ENCODE measurements at regions not wholly inside any gene's neighbourhood (a gene's known extent, or its start where the extent isn't known, plus 50 kb on each side); places are given as distances from the start of the nearest gene placed in this dataset.

DNA sequence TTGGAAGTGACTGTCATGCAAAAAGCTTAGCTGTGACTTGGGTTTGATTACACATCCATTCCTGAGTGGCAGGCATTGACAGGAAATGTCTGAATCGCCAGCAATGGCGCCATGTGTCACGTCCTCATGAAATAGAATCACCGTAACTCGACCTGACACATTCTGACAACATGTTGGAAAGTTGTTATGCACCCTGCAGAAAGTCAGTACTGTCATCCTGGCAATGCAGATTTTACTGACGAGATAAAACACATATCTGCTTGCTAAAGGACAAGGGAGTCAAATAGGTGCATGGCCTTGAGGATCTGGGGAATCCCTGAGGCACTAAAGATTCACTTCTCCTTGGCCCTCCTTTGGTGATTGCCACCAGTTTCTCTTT lies 344.2 kb downstream of the SPATA31D1 start:
- no peak overlapping the region for H3K27ac ChIP-seq
- H3K4me1 ChIP-seq, result no peaks in the 10 kb centered on the region
- TF ChIP-seq, protein P1, sequence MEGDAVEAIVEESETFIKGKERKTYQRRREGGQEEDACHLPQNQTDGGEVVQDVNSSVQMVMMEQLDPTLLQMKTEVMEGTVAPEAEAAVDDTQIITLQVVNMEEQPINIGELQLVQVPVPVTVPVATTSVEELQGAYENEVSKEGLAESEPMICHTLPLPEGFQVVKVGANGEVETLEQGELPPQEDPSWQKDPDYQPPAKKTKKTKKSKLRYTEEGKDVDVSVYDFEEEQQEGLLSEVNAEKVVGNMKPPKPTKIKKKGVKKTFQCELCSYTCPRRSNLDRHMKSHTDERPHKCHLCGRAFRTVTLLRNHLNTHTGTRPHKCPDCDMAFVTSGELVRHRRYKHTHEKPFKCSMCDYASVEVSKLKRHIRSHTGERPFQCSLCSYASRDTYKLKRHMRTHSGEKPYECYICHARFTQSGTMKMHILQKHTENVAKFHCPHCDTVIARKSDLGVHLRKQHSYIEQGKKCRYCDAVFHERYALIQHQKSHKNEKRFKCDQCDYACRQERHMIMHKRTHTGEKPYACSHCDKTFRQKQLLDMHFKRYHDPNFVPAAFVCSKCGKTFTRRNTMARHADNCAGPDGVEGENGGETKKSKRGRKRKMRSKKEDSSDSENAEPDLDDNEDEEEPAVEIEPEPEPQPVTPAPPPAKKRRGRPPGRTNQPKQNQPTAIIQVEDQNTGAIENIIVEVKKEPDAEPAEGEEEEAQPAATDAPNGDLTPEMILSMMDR (IDR thresholded peaks at IDR 0.05), result no peak
- TF ChIP-seq POLR2A (IDR thresholded peaks at IDR 0.05) (no peak), POLR2AphosphoS5 (IDR thresholded peaks at IDR 0.05) (no peak), EP300 (IDR thresholded peaks at IDR 0.05) (no peak)
- H3K36me3 ChIP-seq, result no peaks in the 10 kb centered on the region
- H3K4me3 ChIP-seq, result no peak overlapping the region
- WGBS, result 62% methylated on average over 6 of the region's 6 CpGs
- H3K27me3 ChIP-seq, result no peaks in the 10 kb centered on the region
- DNase-seq (ENCODE audit: low spot score in 2 of 2), result no peak
- H3K9me3 ChIP-seq, result no peaks in the 10 kb centered on the region

DNA sequence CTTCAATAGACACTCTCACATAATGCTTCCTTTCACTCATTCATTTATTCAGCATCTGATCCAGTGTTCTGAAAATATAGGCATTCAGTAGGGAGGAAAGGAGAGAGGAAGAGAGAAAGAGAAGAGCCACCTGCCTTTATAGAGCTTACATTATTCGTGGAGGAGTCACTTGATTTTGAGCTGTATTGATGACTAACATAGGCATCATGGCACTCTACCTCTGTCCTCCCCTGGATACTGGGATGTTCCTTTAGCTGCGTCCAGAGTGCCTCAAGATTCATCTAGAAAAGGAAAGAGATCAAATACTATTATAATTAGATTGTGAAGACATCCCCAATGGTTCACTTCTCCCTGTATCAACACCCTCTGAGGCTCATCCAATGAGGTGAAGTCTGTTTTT lies 345.1 kb downstream of the SPATA31D1 start:
- Histone ChIP-seq H3K4me3 (no peak overlapping the region), H3K36me3 (no peaks in the 10 kb centered on the region), H3K9me3 (no peaks in the 10 kb centered on the region), H3K27ac (no peak overlapping the region), H3K27me3 (no peaks in the 10 kb centered on the region), H3K4me1 (no peaks in the 10 kb centered on the region)
- TF ChIP-seq EP300 (IDR thresholded peaks at IDR 0.05), result no peak
- 84% methylated on average over 2 of the region's 2 CpGs for WGBS
- DNase-seq (ENCODE audit: low spot score in 2 of 2), result no peak

DNA sequence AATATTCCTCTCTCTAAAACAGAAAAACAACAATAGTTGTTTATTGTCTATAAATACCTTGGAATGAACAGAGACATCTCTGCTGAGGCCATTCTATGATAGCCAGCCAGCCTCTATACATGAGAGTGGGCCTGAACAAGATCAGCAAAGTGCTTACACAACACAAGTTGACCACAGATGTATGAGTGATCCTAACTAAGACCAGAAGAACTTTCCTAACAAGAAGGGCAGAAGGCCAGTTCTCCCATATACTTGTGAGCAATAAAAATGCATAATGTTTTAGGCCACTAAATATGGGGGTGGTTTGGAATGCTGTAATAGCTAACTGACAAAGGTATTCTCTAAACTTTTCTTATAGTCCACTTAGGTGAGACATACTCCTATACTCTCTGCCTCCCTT lies 345.7 kb downstream of the SPATA31D1 start:
- TF ChIP-seq POLR2AphosphoS5 (IDR thresholded peaks at IDR 0.05) (no peak), POLR2A (IDR thresholded peaks at IDR 0.05) (no peak)
- TF ChIP-seq, protein P1 (IDR thresholded peaks at IDR 0.05), result no peak
- no peak for DNase-seq (ENCODE audit: low spot score in 2 of 2)
- Histone ChIP-seq H3K4me3 (no peak overlapping the region), H3K27me3 (no peaks in the 10 kb centered on the region), H3K27ac (no peak overlapping the region), H3K9me3 (no peaks in the 10 kb centered on the region), H3K4me1 (no peaks in the 10 kb centered on the region), H3K36me3 (no peaks in the 10 kb centered on the region)

DNA sequence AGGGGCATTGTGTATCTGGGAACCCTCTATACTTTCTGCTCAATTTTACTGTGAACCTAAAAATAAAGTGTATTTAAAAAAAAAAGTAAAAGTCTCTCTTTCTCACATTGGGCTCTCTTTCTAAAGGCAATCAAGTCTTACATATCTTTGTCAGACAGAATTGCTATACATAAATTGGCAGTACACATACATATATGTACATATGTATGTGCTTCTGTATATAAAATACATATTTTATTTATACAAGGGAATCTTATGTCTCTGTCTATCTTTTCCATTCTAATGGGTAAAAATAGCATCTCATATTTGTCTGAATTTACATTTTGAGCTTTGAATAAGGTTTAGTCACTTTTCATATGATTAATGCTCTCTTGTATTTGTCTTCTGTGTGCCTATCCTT lies 348.8 kb downstream of the SPATA31D1 start:
- DNase-seq (ENCODE audit: low spot score in 2 of 2), result no peak
- Histone ChIP-seq H3K27me3 (no peaks in the 10 kb centered on the region), H3K27ac (no peak overlapping the region), H3K36me3 (no peaks in the 10 kb centered on the region), H3K4me1 (no peaks in the 10 kb centered on the region), H3K9me3 (no peaks in the 10 kb centered on the region), H3K4me3 (no peak overlapping the region)
- TF ChIP-seq, protein P1 (IDR thresholded peaks at IDR 0.05), result no peak
- TF ChIP-seq EP300 (IDR thresholded peaks at IDR 0.05) (no peak), POLR2AphosphoS5 (IDR thresholded peaks at IDR 0.05) (no peak), POLR2A (IDR thresholded peaks at IDR 0.05) (no peak)

DNA sequence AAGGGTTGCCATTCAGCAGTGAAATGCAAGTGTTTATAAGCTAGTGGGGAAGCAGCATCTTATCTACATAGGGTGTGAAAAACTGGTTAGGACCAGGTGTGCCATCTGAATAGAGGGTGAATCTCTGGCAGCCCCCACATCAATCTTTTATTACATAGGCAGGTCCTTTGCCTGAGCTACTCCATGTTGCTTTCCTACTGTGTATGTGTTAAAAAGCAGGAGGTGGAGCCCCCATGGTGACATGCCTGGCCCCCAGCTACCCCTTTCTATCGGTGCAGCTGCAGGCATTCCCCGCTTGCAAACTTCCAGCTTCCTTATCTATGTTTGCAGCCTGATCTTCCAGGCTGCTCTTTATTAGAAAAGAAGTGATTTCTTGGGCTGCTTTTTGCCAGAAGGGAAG lies 353.5 kb downstream of the SPATA31D1 start:
- H3K36me3 ChIP-seq, result no peaks in the 10 kb centered on the region
- H3K9me3 ChIP-seq, result peaks cover 14% of the 10 kb centered on the region
- no peaks in the 10 kb centered on the region for H3K4me1 ChIP-seq
- TF ChIP-seq, protein P1 (IDR thresholded peaks at IDR 0.05), result no peak
- no peak for TF ChIP-seq POLR2AphosphoS5 (IDR thresholded peaks at IDR 0.05)
- TF ChIP-seq POLR2A (IDR thresholded peaks at IDR 0.05), result no peak
- TF ChIP-seq EP300 (IDR thresholded peaks at IDR 0.05), result no peak
- no peak overlapping the region for H3K27ac ChIP-seq
- WGBS, result 36% methylated on average over 2 of the region's 2 CpGs
- no peaks in the 10 kb centered on the region for H3K27me3 ChIP-seq
- DNase-seq (ENCODE audit: low spot score in 2 of 2), result no peak
- H3K4me3 ChIP-seq, result no peak overlapping the region

DNA sequence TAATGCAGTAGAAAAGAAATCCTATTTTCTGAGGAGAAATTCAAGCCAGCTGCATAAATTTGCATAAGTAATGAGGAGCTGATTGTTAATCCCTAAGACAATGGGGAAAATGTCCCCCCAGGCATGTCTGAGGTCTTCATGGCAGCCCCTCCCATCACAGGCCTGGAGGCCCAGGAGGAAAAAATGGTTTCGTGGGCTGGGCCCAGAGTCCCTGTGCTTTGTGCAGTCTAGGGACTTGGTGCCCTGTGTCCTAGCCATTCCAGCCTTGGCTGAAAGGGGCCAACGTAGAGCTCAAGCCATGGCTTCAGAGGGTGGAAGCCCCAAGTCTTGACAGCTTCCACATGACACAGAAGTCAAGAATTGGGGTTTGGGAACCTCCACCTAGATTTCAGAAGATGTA lies 357.5 kb downstream of the SPATA31D1 start:
- H3K27ac ChIP-seq, result no peak overlapping the region
- 79% methylated on average over 2 of the region's 2 CpGs for whole genome bisulfite sequencing
- TF ChIP-seq EP300 (IDR thresholded peaks at IDR 0.05) (no peak), POLR2A (IDR thresholded peaks at IDR 0.05) (no peak), POLR2AphosphoS5 (IDR thresholded peaks at IDR 0.05) (no peak)
- TF ChIP-seq, protein P1 (IDR thresholded peaks at IDR 0.05), result no peak
- no peaks in the 10 kb centered on the region for H3K4me1 ChIP-seq
- DNase-seq (ENCODE audit: low spot score in 2 of 2), result no peak
- peaks cover 19% of the 10 kb centered on the region for H3K9me3 ChIP-seq
- H3K36me3 ChIP-seq, result no peaks in the 10 kb centered on the region
- no peaks in the 10 kb centered on the region for H3K27me3 ChIP-seq
- no peak overlapping the region for H3K4me3 ChIP-seq

All from suprapubic skin (tissue), 4 donors.